GM18907 (cell line): ENCODE measurements at regions not wholly inside any gene's neighbourhood (a gene's known extent, or its start where the extent isn't known, plus 50 kb on each side); places are given as distances from the start of the nearest gene placed in this dataset.

Experiments
- ATAC-seq: cut with Tn5 transposase; IDR thresholded peaks from one replicate; pipeline ENCODE4 v1.9.1; 2021; ENCODE audit warnings: mild to moderate bottlenecking, moderate library complexity; ENCODE audit not compliant: unreplicated experiment

DNA sequence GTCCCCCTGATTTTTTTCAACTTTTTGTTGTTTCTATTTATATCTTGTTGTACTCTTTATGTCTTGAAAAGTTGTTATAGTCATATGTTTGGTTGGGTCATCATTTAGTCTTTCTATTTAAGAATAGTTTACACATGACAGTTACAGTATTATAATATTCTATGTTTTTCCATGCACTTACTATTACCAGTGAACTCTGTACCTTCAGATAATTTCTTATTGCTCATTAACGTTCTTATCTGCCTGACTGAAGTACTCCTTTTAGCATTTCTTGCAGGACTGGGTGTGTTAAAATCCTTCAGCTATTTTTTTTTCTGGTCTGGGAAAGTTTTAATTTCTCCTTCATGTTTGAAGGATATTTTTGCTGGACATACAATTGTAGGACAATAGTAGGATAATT is 157.7 kb upstream of the DIPK2B start:
- no peak for ATAC-seq

DNA sequence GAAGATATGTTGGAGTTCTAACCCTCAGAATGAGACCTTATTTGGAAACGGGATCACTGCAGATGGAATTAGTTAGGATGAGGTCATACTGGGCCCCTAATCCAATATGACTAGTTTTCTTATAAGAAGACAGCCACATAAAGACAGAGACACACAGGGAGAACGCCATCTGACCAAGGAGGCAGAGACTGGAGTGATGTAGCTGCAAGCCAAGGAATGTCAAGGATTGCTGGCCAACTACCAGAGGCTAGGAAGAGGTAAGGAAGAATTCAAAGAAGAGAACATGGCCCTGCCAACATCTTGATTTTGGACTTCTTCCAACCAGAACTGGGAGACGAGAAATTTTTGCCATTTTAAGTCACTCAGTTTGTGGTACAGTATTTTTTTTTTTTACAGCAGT is 152.8 kb upstream of the DIPK2B start:
- no peak for ATAC-seq

DNA sequence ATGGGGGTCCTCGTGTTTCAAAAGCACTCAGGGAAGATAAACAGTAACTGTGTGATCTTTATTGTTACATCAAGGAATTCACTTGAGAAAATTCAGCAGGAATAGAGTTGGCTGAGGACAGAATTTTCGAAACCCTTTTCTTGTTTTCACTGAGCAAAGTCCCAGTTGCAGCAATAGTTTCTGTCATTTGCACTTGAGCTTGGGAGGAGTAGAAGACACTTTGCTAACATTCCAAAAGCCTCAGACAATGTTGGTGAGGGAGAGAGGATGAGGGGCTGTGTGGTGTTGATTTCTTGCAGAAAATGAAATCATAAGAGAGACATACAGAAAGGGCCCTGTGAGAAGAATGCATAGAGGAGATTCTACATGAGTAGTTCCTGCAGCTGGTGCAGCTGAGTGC is 151.9 kb upstream of the DIPK2B start:
- no peak for ATAC-seq

DNA sequence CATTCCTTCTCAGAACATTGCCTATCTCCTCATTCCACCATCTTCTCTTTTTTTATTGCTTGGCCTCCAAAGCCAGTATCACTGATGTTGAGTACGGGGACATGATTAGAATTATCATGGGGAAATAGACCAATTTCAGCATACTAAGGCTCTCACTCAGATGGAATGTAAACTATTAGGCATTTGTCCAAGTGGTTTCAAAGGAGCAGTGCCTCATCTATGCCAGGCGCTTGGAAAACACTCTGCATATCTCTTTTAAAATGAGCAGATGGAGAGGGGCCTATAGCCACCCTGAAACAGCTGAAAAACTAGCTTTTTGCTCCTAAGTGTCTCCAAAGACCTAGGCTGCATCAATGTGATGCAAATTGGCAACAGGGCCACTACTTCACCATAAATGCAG is 150.8 kb upstream of the DIPK2B start:
- ATAC-seq, result no peak

DNA sequence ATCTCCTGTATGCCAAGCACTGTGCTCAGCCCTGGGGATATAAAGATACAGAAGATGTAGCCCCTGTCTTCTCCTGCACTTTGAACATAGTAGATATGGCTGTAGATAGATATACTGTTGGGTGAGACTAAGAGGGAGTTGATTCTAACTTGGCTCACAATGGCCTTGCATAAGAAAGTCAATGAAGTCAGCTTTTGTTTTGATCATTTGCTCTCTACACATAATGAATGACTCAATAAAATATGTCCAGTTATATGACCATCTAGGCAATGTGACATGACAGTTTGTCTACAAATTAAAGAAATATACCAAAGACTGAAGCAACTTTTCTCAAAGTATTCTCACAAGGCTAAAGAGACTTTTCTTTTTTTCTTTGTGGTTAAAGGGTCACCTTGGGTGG is 147.6 kb upstream of the DIPK2B start:
- ATAC-seq, result no peak

DNA sequence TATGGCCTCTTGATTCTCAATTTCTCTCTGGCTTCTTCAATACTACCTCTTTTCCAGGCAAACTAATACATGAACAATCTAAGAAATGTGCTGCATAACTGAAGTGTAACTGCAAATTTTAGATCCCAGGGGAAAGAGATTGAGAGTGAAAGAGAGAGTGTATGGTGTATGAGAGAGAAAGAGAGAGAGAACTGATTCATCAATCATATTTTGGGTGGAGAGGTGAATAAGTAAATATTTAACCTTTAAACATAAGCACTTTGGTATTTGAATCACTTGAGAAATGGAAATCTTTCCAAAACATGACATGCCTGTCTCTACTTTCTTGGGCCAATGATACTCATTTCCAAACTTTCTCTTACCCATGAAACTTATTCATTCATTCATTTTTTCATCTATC is 147.2 kb upstream of the DIPK2B start:
- no peak for ATAC-seq

DNA sequence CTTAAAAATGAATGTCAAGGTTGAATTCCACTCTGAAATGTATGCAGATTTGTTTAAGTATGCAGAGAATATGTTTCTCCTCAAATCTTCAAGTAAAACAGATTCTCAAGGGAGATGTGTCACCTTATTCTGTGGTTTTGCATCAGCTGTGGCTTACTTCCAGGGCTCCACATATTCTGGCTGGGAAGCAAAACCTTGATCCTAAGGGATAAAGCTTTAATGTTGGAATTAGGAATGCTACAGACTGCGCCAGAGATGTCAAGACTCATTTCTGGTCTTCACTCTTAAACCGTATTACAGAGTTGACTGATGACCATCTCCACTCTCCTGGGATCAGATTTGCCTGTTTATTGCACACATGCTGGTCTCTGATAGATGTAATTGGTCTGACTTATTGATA is 143.9 kb upstream of the DIPK2B start:
- no peak for ATAC-seq

DNA sequence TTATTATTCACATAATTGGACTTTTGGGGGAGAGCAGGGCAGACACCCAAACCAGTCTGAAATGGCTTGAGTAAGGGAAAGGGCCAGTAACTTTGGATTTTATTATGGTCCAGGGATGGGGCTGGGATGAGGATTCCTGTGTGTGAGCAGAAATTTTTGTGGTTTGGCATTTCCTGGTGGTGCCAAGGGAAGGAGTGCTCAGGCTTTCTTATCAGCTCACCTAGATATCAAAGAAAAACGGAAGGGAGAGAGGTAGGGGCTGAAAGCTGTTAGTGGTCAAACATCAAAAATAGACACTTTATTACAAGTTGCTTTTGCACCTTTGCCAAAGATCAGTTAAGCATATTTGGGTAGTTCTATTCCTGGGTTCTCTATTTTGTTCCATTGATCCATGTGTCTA is 128.5 kb upstream of the DIPK2B start:
- ATAC-seq, result no peak

DNA sequence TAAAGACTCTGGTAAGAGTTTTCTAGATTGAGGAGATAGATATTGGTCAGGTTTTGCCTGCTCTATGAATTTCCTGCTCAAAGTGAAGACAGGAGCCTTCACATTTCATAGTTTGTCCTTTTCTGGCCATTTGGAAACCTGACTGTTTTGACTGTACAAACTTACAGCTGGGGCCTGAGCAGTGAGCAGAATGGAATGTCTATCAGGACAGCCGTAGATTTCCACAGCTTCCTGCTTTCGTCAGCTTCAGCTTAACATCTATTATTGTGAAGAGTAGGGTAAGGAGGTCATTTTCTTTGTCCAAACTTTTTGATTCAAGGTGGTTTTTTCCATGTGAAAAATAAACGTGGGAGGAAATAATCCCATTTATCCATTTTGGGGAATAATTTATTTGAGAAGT is 124.3 kb upstream of the DIPK2B start:
- no peak for ATAC-seq

DNA sequence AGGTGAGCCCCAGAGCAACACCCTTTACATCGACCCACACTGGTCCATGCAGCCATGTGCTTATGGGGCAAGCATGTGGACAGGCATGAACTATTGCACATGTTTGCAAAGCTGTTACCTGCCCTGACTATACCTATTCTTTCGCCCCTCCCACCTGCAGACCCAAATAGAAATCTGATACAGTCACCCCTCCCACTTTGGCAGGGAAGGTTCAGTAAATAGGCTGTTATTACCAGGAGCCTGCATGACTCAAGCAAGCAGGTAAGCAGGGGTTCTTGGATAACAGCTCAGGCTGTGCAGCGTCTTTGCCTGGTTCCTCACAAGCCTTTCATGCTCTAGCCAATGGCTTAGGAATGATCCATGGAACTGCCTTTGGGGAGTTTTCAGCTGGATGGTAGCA is 122.7 kb upstream of the DIPK2B start:
- ATAC-seq, result no peak

DNA sequence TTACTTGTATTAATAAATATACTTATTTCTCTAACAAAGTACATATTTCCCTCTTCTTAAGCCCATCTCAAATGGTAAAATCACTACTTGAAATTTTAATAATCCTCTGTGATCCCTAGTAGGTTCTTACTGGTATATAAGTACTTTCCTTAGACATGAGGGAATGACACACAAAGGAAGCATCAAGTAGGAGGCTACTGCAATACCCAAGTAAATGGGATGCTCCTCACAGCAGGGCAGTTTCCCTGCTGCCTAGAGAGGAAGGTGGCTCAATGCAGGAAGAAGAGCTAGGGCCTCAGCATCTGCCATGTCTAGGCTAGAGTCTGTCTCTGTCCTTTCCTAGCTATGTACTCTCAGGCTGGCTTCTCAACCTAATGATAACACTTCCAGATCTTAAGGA is 122.1 kb upstream of the DIPK2B start:
- ATAC-seq, result no peak

DNA sequence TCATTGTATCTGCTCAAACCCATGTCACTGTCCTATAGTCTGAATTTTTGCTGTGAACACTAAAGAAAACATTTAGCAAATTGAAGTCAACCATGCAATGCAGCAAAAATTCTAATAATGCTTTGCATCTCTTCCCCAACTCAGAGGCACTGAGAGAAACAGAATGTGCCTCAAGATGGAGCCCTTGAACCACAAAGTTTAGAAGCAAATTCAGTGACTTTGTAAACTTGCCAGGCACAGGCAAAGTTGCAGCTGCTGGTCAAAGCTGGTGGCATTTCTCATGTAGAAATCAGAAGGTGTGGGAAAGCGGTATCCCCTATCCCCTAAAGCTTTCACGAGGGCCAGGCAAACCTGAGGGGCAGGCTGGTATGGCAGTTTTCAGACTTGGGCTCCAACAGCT is 121.7 kb upstream of the DIPK2B start:
- ATAC-seq, result no peak

DNA sequence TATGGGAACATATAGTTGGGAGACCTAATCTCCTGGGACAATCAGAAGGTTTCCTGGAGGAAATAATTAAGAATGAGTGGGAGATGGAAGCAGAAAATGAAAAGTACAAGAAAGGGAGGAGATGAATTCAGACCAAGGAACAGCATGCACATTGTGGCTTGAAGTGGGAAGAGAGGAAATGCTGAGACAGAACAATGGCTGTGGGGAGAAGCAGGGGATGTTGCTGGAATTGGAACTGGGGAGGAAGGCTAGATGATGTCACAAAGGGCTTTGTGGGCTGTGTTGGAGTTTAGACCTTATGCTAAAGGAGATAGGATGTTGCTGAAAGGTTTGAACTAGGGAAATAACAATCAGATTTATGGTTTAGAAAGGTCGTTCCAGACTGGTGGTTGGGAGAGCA is 119.5 kb upstream of the DIPK2B start:
- ATAC-seq, result no peak

DNA sequence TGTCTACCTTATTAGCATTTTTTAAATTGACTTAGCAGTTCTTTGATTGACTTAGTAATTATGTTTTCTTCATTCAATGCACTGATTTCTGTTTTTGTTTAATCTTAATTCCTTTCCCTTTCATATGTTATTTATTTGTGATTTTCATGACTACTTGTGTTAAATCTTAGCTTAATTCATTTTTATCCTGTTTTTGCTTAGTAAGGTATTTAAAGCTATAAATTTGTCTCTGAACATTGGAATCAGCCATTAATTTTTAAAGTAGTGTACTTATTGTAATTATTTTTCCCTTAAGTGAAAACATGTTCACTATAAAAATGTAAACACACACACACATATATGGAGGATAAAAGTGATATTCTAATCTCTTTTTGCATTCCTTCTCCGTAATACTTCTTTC is 109.1 kb upstream of the DIPK2B start:
- no peak for ATAC-seq

DNA sequence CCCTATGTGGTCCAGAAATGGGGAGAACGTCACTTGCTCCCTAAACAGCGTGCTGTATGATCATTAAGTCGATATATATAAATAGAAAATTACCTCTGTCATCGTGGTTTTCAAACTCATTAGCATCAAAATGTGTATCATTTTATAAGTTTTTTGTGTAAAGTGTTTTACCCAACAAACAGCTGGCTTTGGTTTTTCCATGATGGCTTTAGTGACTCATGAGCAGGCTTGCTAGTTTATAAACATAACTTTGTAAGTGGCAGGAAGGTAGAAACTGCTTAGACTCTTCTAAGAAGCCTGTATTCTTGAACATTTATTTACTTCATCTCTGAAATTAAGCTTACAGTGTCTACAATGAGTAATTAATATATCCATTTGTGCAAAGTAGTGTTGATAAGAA is 108.4 kb upstream of the DIPK2B start:
- ATAC-seq, result no peak

DNA sequence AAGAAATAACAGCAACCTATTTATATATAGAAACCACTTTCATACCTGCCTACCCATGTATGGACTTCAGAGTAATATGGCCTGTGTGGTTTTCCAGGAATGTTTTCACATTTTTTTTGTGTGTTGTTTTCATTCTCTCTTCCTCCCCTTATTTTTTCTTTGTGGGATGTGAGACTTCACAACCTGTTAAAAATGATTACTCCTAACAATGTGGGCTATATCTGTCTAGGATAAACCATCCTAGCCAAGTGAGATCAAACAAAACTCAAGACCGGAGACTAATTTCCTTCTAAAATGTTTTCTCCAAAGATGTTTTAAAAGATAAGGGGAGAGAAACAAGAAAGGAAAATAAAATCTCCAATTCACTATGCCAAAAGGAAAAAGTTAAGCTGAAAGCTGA is 106.1 kb upstream of the DIPK2B start:
- ATAC-seq, result no peak

DNA sequence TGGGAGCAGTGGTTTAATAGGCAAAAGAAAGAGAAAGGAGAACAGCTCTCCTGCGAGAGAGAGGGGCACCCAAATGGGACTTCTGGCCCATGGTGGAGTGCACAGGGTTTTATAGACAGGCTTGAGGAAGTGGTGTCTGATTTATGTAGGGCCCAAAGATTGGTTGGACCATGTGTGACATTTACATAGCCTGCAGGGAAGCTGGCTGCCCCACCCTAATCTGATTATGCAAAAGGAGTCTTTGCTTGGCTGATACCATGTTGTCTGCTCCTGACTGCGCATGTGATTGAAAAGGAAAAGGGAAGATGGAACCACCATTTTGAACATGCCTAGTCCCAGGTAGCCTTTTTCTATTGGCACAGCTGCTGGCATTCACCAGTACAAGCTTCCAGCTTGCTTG is 100.0 kb upstream of the DIPK2B start:
- no peak for ATAC-seq

DNA sequence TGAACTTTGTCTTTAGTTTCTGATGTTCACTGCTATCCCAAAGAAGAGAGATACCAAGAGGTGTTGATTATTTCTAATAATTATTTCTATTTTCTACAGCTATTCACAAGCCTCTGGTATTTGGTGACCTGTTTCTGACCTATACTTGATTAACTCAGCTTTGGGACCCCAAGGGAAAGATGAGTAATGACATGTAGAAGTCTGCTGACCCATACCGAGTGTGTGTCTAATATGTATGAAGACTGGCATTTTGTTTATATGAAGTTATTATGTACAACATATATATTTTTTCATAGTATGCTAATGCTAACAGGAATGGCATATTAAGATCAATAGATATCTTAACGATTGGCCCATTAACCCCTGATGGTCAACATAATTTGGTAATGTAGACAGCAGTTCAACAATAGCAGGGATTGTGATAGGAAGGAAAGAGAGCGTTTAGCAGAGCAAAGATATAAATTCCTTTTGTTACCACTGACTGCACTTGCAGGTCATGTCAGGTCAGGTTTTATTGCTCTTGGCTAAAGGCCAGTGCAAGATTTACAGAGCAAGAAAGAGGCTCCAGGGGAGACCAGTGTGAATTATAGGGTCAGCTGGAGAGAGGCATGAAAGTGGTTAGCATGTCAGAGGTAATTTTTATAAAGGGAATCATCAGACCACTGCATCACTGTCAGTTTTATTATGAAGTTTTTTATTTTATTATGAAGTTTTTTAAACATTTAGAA is 94.7 kb upstream of the DIPK2B start:
- no peak for ATAC-seq

DNA sequence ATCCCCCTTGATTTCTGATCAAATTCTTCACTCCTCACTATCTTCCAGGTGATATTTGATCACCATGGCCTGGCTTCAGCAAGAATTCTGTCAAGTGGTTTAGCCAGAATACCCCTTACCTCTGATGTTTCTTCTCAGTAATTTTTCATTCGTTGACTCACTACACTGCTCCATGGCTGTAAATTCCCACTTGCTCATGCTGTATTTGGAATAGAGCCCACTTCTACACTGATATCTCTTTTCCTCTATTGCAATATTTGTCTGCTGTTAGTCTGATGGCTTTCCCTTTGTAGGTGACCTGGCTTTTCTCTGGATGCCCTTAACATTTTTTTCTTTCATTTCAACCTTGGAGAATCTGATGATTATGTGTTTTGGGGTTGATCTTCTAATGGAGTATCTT is 73.9 kb upstream of the DIPK2B start:
- no peak for ATAC-seq

DNA sequence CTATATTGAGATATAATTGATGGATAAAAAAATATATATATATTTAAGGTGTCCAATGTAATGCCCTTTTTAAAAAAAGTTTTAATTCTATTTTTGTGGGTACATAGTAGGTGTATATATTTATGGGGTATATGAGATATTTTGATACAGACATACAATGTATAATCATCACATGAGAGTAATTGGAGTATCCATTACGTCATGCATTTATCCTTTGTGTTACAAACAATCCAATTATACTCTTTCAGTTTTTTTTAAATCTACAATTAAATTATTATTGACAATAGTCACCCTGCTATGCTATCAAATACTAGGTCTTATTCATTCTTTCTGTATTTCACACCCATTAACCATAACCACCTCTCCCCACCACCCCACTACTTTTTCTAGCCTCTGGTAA is 66.3 kb upstream of the DIPK2B start:
- no peak for ATAC-seq

DNA sequence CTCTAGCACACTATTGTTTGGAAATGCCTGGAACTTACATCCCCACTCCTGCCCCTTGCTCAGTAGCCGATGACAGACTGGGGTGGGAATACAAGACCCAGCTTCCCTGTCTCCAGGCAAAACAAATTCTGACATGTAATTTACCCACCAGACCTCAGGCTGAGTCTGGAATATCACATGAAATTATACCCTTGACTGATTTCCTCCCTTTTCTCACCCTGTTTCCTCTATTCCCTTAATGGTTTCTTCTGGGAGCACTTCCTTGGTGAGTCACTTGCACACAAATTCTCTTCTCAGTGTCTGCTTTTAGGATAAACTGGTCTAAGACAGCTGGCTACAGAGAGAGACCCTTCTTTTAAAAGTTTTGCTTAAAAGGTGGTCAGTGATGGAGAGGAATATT is 65.8 kb upstream of the DIPK2B start:
- no peak for ATAC-seq

DNA sequence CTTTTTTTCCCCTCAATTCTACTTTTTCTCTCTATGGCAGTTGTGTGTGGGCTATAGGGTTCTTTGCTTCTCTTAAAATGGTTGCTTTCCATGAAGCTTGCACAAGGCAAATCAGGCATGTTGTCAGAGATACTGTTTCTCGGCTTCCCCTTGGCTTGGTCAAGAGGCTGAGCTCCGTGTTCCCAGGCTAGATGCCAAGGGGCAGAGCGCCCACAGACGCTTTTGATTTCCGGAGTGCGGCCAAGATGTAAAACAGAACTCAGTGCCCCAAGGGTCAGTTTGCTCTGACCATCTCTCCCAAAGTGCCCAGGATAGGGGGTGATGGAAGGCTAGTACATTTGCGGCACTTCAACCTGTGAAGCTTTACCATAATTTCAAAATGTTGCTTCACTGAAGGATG is 64.2 kb upstream of the DIPK2B start:
- no peak for ATAC-seq

DNA sequence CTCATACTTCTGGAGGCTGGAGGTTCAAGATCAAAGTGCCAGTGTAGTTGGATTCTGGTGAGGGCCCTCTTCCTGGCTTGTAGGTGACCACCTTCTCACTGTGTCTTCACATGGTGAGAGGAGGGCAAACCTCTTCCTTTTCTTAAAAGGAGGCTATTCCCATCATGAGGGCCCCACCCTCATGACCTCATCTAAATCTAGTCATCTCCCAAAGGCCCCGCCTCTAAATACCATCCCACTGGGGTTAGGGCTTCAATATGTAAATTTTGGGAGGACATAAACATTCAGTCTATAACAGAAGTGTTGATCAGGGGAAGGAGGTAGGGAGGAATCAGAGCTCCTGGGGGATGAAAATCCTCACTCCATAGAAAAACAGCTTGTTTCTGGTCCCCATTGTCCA is 60.8 kb upstream of the DIPK2B start:
- no peak for ATAC-seq

DNA sequence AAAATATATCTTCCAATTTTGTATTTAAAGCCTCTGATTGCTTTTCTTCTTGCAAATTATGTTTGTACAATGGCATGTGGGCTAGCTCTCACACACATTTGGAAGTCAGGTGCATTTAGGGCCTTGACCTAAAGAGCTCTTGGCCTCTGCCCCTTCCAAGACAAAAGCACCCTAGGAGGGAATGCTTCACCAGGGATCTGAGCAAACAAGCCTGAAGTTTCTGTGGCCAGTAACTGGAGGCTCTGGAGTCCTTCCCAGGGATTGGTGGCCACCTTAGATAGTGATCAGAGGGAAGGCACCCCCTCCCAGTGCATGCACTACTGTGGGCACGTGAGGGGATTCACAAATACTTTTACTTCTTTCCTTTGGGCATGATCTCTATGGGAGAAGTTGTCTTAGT is 60.3 kb upstream of the DIPK2B start:
- no peak for ATAC-seq
